AG09309 (cell line): ENCODE measurements at regions not wholly inside any gene's neighbourhood (a gene's known extent, or its start where the extent isn't known, plus 50 kb on each side); places are given as distances from the start of the nearest gene placed in this dataset.

ENCODE experiments used
- DNase-seq: peaks from one replicate; pipeline ENCODE4 v3.0.0-alpha.2; 2010; ENCODE audit warnings: low read depth
- H3K4me3 ChIP-seq: 2 replicates; pipeline ENCODE4 v1.5.1; 2011; ENCODE audit warnings: mild to moderate bottlenecking, low read depth, low read length, moderate library complexity; ENCODE audit not compliant: control insufficient read depth
- CTCF ChIP-seq: IDR thresholded peaks from 2 replicates; pipeline ENCODE4 v1.5.1; 2011; ENCODE audit warnings: mild to moderate bottlenecking, low read depth, low read length, inconsistent platforms; ENCODE audit not compliant: insufficient read depth, control insufficient read depth; ENCODE audit errors: missing control alignments

- TF ChIP-seq CTCF = no peak
- DNase-seq = no peak
- no peak overlapping the region for H3K4me3 ChIP-seq
These were observed 445.3 kb upstream of the MAF start for GRCh38 chr16:80045861-80046260.

GRCh38 chr16:80041410-80041809 is 440.9 kb upstream of the MAF start:
- H3K4me3 ChIP-seq = no peak overlapping the region
- no peak for TF ChIP-seq CTCF
- no peak for DNase-seq

GRCh38 chr16:80040814-80041213 is 440.3 kb upstream of the MAF start:
- H3K4me3 ChIP-seq = no peak overlapping the region
- no peak for DNase-seq
- no peak for TF ChIP-seq CTCF

GRCh38 chr16:80040413-80040812 is 439.9 kb upstream of the MAF start:
- H3K4me3 ChIP-seq = no peak overlapping the region
- DNase-seq = no peak
- no peak for TF ChIP-seq CTCF

- no peak for TF ChIP-seq CTCF
- no peak overlapping the region for H3K4me3 ChIP-seq
- no peak for DNase-seq
These were observed 439.2 kb upstream of the MAF start for GRCh38 chr16:80039777-80040176.

- H3K4me3 ChIP-seq = no peak overlapping the region
- no peak for TF ChIP-seq CTCF
- DNase-seq = no peak
These were observed 438.0 kb upstream of the MAF start for GRCh38 chr16:80038566-80038965.

GRCh38 chr16:80034948-80035663 is 434.6 kb upstream of the MAF start:
- H3K4me3 ChIP-seq = no peak overlapping the region
- no peak for TF ChIP-seq CTCF
- DNase-seq = no peak
